D721Med (cell line): ENCODE measurements at regions not wholly inside any gene's neighbourhood (a gene's known extent, or its start where the extent isn't known, plus 50 kb on each side); places are given as distances from the start of the nearest gene placed in this dataset.

ENCODE experiments used
- DNase-seq: peaks from one replicate; pipeline ENCODE4 v3.0.0; 2011; ENCODE audit warnings: low spot score; ENCODE audit not compliant: insufficient read length
- FAIRE-seq: peaks from 2 replicates; lab custom pipeline; 2011; peaks lifted over from hg19 to GRCh38; lab: Jason Lieb, UNC
- CTCF ChIP-seq: IDR thresholded peaks from 2 replicates; pipeline ENCODE4 v1.5.1; 2012; ENCODE audit warnings: mild to moderate bottlenecking, control low read depth; ENCODE audit not compliant: insufficient read depth; ENCODE audit errors: missing control alignments

- no peak for DNase-seq
- FAIRE-seq = no peak
- no peak for TF ChIP-seq CTCF
Observed at GRCh38 chr6:85322446-85323105, 127.3 kb upstream of the NT5E start.

- no peak for DNase-seq
- no peak for TF ChIP-seq CTCF
- FAIRE-seq = no peak
Observed at GRCh38 chr6:85321906-85322305, 128.0 kb upstream of the NT5E start.

- FAIRE-seq = no peak
- DNase-seq = no peak
- TF ChIP-seq CTCF = no peak
Observed at GRCh38 chr6:85314586-85314985, 135.3 kb upstream of the NT5E start.

GRCh38 chr6:85300581-85300980 lies 149.3 kb upstream of the NT5E start:
- no peak for TF ChIP-seq CTCF
- FAIRE-seq (no peak), DNase-seq (no peak)

GRCh38 chr6:85298553-85298952 lies 151.3 kb upstream of the NT5E start:
- FAIRE-seq = no peak
- DNase-seq = no peak
- no peak for TF ChIP-seq CTCF

GRCh38 chr6:85291326-85291725 lies 158.6 kb upstream of the NT5E start:
- DNase-seq (no peak), FAIRE-seq (no peak)
- TF ChIP-seq CTCF = no peak

- DNase-seq (no peak), FAIRE-seq (no peak)
- no peak for TF ChIP-seq CTCF
Observed at GRCh38 chr6:85287654-85288053, 162.2 kb upstream of the NT5E start.
